Epithelial cell of proximal tubule (primary cell): ENCODE measurements at regions not wholly inside any gene's neighbourhood (a gene's known extent, or its start where the extent isn't known, plus 50 kb on each side); places are given as distances from the start of the nearest gene placed in this dataset.

ENCODE experiments used
- DNase-seq: peaks from one replicate; pipeline ENCODE4 v3.0.0-alpha.2; 2011; ENCODE audit warnings: low read depth
- H3K4me3 ChIP-seq: 2 replicates; pipeline ENCODE4 v1.5.1; 2011; ENCODE audit warnings: low read depth, mild to moderate bottlenecking, low read length
- CTCF ChIP-seq: conservative IDR thresholded peaks from 2 replicates; pipeline ENCODE4 v1.5.1; 2012; ENCODE audit warnings: low read depth, mild to moderate bottlenecking, low read length

- H3K4me3 ChIP-seq = no peak overlapping the region
- DNase-seq = no peak
- no peak for TF ChIP-seq CTCF
Measured at GRCh38 chr9:13719981-13720676, 440.6 kb upstream of the MPDZ start.

- no peak for DNase-seq
- no peak overlapping the region for H3K4me3 ChIP-seq
- no peak for TF ChIP-seq CTCF
Measured at GRCh38 chr9:13719446-13719845, 440.0 kb upstream of the MPDZ start.

- no peak overlapping the region for H3K4me3 ChIP-seq
- no peak for TF ChIP-seq CTCF
- DNase-seq = no peak
Measured at GRCh38 chr9:13718539-13718938, 439.0 kb upstream of the MPDZ start.

GRCh38 chr9:13718086-13718485 lies 438.6 kb upstream of the MPDZ start:
- H3K4me3 ChIP-seq = no peak overlapping the region
- no peak for TF ChIP-seq CTCF
- no peak for DNase-seq

- no peak overlapping the region for H3K4me3 ChIP-seq
- DNase-seq = no peak
- no peak for TF ChIP-seq CTCF
Measured at GRCh38 chr9:13717322-13718054, 438.0 kb upstream of the MPDZ start.

GRCh38 chr9:13716601-13717321 lies 437.3 kb upstream of the MPDZ start:
- H3K4me3 ChIP-seq = no peak overlapping the region
- no peak for TF ChIP-seq CTCF
- DNase-seq = no peak
